ENCODE measurements at regions not wholly inside any gene's neighbourhood (a gene's known extent, or its start where the extent isn't known, plus 50 kb on each side); places are given as distances from the start of the nearest gene placed in this dataset.

DNA sequence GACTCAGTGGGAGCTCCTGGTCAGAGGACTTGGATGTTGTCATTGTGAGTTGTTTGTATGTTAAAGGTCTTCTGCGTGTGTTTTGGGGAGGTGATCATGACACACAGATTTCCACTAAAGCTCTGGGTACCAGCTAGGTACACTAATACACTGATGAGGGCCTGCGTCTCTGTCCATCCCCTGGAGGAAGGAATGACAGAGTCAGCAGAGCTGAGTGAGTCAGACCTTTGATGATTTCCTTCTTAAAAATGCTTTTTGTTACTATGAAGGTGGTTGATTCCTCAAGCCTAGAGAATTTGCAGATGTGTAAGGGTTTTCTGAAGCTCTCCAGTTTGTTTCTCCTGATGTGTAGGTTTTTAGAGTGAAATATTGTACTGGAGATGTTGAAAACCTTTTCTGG, 424.1 kb upstream of the TPM1 start:
- ChIA-PET POLR2A (no interaction called here), CTCF (no interaction called here)
- Mint-ChIP-seq H3K36me3 (ENCODE audit: low read depth) (no peaks in the 10 kb centered on the region), H3K4me3 (no peak overlapping the region), H3K27me3 (peaks cover 2% of the 10 kb centered on the region), H3K27ac (no peak overlapping the region), H3K9me3 (no peaks in the 10 kb centered on the region), H3K4me1 (no peaks in the 10 kb centered on the region)
- ATAC-seq (ENCODE audit: low read depth) (no peak), DNase-seq (no peak)
- TF ChIP-seq, protein P1, sequence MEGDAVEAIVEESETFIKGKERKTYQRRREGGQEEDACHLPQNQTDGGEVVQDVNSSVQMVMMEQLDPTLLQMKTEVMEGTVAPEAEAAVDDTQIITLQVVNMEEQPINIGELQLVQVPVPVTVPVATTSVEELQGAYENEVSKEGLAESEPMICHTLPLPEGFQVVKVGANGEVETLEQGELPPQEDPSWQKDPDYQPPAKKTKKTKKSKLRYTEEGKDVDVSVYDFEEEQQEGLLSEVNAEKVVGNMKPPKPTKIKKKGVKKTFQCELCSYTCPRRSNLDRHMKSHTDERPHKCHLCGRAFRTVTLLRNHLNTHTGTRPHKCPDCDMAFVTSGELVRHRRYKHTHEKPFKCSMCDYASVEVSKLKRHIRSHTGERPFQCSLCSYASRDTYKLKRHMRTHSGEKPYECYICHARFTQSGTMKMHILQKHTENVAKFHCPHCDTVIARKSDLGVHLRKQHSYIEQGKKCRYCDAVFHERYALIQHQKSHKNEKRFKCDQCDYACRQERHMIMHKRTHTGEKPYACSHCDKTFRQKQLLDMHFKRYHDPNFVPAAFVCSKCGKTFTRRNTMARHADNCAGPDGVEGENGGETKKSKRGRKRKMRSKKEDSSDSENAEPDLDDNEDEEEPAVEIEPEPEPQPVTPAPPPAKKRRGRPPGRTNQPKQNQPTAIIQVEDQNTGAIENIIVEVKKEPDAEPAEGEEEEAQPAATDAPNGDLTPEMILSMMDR (IDR thresholded peaks at IDR 0.05), result no peak
- intact Hi-C loops (cut with micrococcal nuclease), result no loop called here

DNA sequence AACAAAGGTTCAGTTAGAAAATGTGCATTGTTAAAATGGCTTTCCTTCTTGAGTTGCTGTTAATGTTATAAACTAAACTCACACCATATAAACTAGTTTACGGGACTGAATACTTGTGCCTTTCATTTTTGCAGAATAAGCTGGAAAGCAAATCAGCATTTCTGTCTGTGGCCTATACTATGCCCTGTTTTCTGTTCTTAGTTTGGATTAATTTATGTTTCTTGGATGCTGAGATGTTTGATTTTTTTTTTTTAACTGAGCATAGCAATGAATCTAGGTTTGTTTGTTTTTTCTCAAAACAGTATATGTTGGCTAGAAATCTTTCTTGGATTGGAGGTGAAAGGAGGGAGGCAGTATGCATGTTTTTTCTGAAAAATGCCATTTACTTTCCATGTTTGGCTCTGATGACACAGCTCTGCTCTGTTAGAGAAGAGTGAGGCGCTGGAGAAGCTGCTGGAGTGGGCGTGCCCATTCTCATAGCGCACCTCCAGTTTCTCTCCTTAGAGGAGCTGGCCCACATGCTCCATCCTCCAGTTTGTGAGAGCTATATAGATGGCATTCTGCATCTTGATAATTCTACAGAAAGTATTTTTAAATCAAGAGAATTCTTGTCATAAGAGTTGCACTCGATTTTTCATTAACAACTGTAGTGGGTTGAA, 423.6 kb upstream of the TPM1 start:
- H3K9me3 Mint-ChIP-seq, result no peaks in the 10 kb centered on the region
- H3K27me3 Mint-ChIP-seq, result peaks cover 2% of the 10 kb centered on the region
- H3K36me3 Mint-ChIP-seq (ENCODE audit: low read depth), result no peaks in the 10 kb centered on the region
- ChIA-PET CTCF (no interaction called here), POLR2A (no interaction called here)
- H3K4me3 Mint-ChIP-seq, result no peak overlapping the region
- TF ChIP-seq, protein P1 (IDR thresholded peaks at IDR 0.05), result no peak
- no peak for DNase-seq
- H3K4me1 Mint-ChIP-seq, result no peaks in the 10 kb centered on the region
- intact Hi-C loops (cut with micrococcal nuclease), result no loop called here
- ATAC-seq (ENCODE audit: low read depth), result no peak
- H3K27ac Mint-ChIP-seq, result no peak overlapping the region

DNA sequence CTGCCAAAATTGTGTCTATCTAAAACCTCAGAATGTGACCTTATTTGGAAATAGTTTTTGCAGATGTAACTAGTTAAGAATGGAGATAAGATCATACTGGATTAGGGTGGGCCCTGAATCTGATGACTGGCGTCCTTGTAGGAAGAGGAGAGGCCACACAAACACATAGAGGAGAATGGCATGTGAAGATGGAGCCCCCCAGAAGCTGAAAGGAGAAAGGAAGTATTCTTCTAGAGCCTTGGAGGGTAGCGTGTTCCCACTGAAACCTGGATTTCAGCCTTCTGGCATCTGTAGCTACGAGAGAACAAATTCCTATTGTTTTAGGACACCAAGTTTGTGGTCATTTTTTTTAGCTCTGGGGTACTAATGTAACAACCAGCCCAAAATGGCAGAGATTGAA, 423.0 kb upstream of the TPM1 start:
- POLR2A ChIA-PET, result no interaction called here
- Mint-ChIP-seq H3K9me3 (no peaks in the 10 kb centered on the region), H3K27ac (no peak overlapping the region), H3K4me3 (no peak overlapping the region), H3K36me3 (ENCODE audit: low read depth) (no peaks in the 10 kb centered on the region), H3K4me1 (peaks cover 1% of the 10 kb centered on the region), H3K27me3 (peaks cover 2% of the 10 kb centered on the region)
- no peak for DNase-seq
- CTCF ChIA-PET, result no interaction called here
- intact Hi-C loops (cut with micrococcal nuclease), result no loop called here
- TF ChIP-seq, protein P1 (IDR thresholded peaks at IDR 0.05), result no peak
- no peak for ATAC-seq (ENCODE audit: low read depth)

DNA sequence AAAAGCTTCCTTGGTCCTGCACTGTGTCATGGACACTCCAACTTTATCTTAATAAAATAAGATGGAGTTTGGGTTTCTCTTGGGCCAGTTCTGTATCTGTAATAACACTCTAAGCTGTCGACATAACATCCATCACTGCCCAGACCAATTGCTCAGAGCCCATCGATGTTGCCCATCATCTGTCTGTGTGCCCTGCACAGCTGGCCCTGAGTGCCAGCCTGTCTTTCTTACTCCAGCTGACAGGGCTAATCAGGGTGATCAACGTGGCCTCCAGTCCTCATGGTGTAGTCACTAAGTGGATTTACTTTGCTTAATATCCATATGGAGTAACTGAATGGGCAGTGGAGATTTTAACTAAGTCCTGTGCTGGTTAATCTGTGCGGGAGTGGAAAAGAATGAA, 419.8 kb upstream of the TPM1 start:
- Mint-ChIP-seq H3K27ac (no peak overlapping the region), H3K9me3 (no peaks in the 10 kb centered on the region), H3K4me1 (peaks cover 8% of the 10 kb centered on the region), H3K27me3 (no peaks in the 10 kb centered on the region), H3K36me3 (ENCODE audit: low read depth) (no peaks in the 10 kb centered on the region), H3K4me3 (no peak overlapping the region)
- ATAC-seq (ENCODE audit: low read depth) (no peak), DNase-seq (no peak)
- intact Hi-C loops (cut with micrococcal nuclease), result no loop called here
- TF ChIP-seq, protein P1 (IDR thresholded peaks at IDR 0.05), result no peak
- POLR2A ChIA-PET, result no interaction called here
- CTCF ChIA-PET, result no interaction called here

DNA sequence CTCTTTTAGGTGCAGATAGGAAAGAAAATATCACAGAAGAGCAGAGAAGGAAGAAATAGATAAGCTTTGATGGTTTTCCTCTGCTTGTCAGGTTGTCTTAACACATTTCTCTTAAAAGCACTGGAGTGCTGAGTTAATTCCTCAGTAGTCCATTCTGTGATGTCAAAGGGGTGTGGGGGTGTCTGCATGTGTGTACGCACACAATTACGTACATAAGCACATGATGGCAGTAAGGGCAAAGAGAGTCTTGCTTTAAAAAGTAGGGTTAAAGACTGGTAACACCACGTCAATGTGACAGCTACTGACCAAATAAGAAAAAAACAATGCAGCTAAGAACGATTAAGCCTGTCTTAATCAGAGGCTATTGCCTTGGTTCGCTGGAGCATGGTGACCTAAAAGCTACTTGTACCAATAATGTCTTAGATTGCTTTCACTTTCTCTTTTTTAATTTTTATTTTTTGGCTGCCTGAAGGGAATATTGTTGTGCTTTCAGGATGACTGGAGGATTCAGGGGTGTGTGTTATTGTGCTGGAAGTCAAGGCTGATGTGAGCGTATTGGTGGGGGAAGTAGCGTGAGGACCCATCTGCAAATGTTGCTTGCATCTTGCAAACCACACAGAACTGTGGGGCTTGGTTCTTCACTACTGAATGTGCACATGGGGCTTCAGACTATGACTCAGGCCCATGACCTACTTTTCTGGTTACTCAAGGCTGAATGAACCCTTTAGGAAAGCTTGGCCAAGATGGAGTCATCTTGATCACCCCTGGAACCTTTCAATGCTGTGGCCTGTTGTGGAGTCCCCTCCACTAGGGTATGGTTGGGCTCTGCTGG, 417.8 kb upstream of the TPM1 start:
- Mint-ChIP-seq H3K9me3 (no peaks in the 10 kb centered on the region), H3K27ac (no peak overlapping the region), H3K27me3 (no peaks in the 10 kb centered on the region), H3K36me3 (ENCODE audit: low read depth) (no peaks in the 10 kb centered on the region), H3K4me3 (peak overlapping the region; percentile 8), H3K4me1 (peaks cover 8% of the 10 kb centered on the region)
- CTCF ChIA-PET, result no interaction called here
- DNase-seq, result no peak
- POLR2A ChIA-PET, result no interaction called here
- TF ChIP-seq, protein P1 (IDR thresholded peaks at IDR 0.05), result no peak
- no peak for ATAC-seq (ENCODE audit: low read depth)
- intact Hi-C loops (cut with micrococcal nuclease), result no loop called here
